ENCODE measurements at regions not wholly inside any gene's neighbourhood (a gene's known extent, or its start where the extent isn't known, plus 50 kb on each side); places are given as distances from the start of the nearest gene placed in this dataset.

DNA sequence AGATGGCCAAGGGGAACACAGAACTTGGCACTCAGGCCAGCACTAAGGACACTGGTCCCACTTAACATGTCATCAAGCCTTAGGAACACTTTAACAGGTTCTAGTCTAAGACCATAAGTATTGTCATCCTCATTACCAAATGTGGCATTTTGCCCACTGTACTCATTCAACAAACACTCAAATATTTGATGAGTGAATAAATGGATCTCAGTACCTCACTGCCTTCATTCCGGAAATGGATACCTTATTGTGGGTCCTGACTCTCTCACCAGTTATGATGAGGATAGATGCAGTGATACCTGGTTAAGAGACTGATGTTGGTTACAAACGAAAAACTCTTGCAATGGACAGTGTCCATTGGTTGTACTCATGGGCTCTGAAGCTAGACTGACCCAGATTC, 455.2 kb upstream of the DYNLRB2 start:
- no peak for TF ChIP-seq CTCF (IDR thresholded peaks at IDR 0.05)
- TF ChIP-seq EZH2 (IDR thresholded peaks at IDR 0.05; ENCODE audit: borderline replicate concordance, insufficient read depth, low read depth, low read length, poor library complexity, severe bottlenecking) = no peak
